Left hindlimb (tissue), 1 donor: ENCODE measurements at regions not wholly inside any gene's neighbourhood (a gene's known extent, or its start where the extent isn't known, plus 50 kb on each side); places are given as distances from the start of the nearest gene placed in this dataset.
"Not testable (repeated sequence)": the region's sequence is repeated elsewhere in the genome, so short reads cannot be mapped to it uniquely, and the experiment has no call there.

Experiments
- DNase-seq: peaks from one replicate; pipeline ENCODE4 v3.0.0-alpha.2; 2018

GRCh38 chr17:71176331-71176730 lies 944.5 kb upstream of the SOX9 start:
- DNase-seq, result no peak

GRCh38 chr17:71176928-71177443 lies 943.8 kb upstream of the SOX9 start:
- no peak for DNase-seq

GRCh38 chr17:71180801-71181385 lies 939.9 kb upstream of the SOX9 start:
- peak; percentile 69 for DNase-seq

- no peak for DNase-seq
These were observed 937.7 kb upstream of the SOX9 start for GRCh38 chr17:71183066-71183660.

GRCh38 chr17:71184716-71185115 lies 936.1 kb upstream of the SOX9 start:
- no peak for DNase-seq

- DNase-seq, result no peak
These were observed 933.5 kb upstream of the SOX9 start for GRCh38 chr17:71187145-71187878.

- DNase-seq, result no peak
These were observed 931.9 kb upstream of the SOX9 start for GRCh38 chr17:71188811-71189492.

- no peak for DNase-seq
These were observed 931.4 kb upstream of the SOX9 start for GRCh38 chr17:71189493-71189831.

GRCh38 chr17:71192039-71192555 lies 928.7 kb upstream of the SOX9 start:
- no peak for DNase-seq

- no peak for DNase-seq
These were observed 928.0 kb upstream of the SOX9 start for GRCh38 chr17:71192848-71193247.

- no peak for DNase-seq
These were observed 920.2 kb upstream of the SOX9 start for GRCh38 chr17:71200597-71200996.

GRCh38 chr17:71201639-71202038 lies 919.2 kb upstream of the SOX9 start:
- no peak for DNase-seq

GRCh38 chr17:71202449-71202848 lies 918.4 kb upstream of the SOX9 start:
- no peak for DNase-seq

- no peak for DNase-seq
These were observed 916.9 kb upstream of the SOX9 start for GRCh38 chr17:71203953-71204352.

- not testable (repeated sequence) for DNase-seq
These were observed 914.9 kb upstream of the SOX9 start for GRCh38 chr17:71205951-71206350.

- DNase-seq, result no peak
These were observed 912.6 kb upstream of the SOX9 start for GRCh38 chr17:71208111-71208704.

- no peak for DNase-seq
These were observed 906.9 kb upstream of the SOX9 start for GRCh38 chr17:71213936-71214335.

- no peak for DNase-seq
These were observed 903.1 kb upstream of the SOX9 start for GRCh38 chr17:71217769-71218168.

GRCh38 chr17:71224824-71225575 lies 895.8 kb upstream of the SOX9 start:
- no peak for DNase-seq

- no peak for DNase-seq
These were observed 893.0 kb upstream of the SOX9 start for GRCh38 chr17:71227841-71228240.

- peak; percentile 56 for DNase-seq
These were observed 891.8 kb upstream of the SOX9 start for GRCh38 chr17:71229070-71229469.
